COLO668 (cell line): ENCODE measurements at regions not wholly inside any gene's neighbourhood (a gene's known extent, or its start where the extent isn't known, plus 50 kb on each side); places are given as distances from the start of the nearest gene placed in this dataset.

ENCODE experiments used
- DNase-seq: peaks from one replicate; lab custom pipeline; 2025; ENCODE audit not compliant: unreplicated experiment; lab: John Stamatoyannopoulos, UW

- no peak for DNase-seq
These were observed 59.1 kb upstream of the BOD1L2 start for GRCh38 chr18:57087644-57088376.

- peak; percentile 16 for DNase-seq
These were observed 58.0 kb upstream of the BOD1L2 start for GRCh38 chr18:57088883-57089282.

GRCh38 chr18:57089702-57090101 is 57.2 kb upstream of the BOD1L2 start:
- no peak for DNase-seq

- no peak for DNase-seq
These were observed 55.7 kb upstream of the BOD1L2 start for GRCh38 chr18:57091231-57091630.

GRCh38 chr18:57094175-57094574 is 52.7 kb upstream of the BOD1L2 start:
- DNase-seq = no peak

GRCh38 chr18:57095884-57096283 is 51.0 kb upstream of the BOD1L2 start:
- DNase-seq = no peak
